A673 (cell line): ENCODE measurements at regions not wholly inside any gene's neighbourhood (a gene's known extent, or its start where the extent isn't known, plus 50 kb on each side); places are given as distances from the start of the nearest gene placed in this dataset.

Source experiments
- EZH2 ChIP-seq: fragments of 200-600 bp; sonication (generic); IDR thresholded peaks from 2 replicates; pipeline ENCODE4 v1.6.1; 2017; ENCODE audit warnings: borderline replicate concordance, low read depth, mild to moderate bottlenecking, mixed read lengths, antibody characterized with exemption, low read length; ENCODE audit not compliant: poor library complexity, severe bottlenecking
- TF ChIP-seq, protein P1 (sequence below): fragments of 300-800, 200-600 bp; sonication (generic); conservative IDR thresholded peaks from 2 replicates; pipeline ENCODE4 v1.5.1; 2017; ENCODE audit warnings: low read depth, mild to moderate bottlenecking, antibody characterized with exemption, low read length, moderate library complexity, mixed read lengths

DNA sequence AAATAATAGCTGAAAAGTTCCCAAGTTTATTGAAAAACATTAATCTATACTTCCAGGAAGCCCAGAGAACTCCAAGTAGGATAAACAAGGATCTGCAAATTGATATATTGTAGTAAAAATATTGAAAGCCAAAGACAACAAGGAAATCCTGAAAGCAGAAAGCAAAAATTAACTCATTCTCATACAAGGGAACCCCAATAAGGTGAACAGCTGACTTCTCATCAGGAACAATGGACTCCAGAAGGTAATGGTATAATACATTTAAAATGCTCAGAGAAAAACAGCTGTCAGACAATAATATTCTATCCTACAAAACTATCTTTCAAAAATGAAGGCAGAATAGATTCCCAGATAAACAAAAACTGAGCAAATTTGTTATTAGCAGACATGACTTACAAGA is 138.1 kb upstream of the BMP4 start:
- TF ChIP-seq, protein P1, sequence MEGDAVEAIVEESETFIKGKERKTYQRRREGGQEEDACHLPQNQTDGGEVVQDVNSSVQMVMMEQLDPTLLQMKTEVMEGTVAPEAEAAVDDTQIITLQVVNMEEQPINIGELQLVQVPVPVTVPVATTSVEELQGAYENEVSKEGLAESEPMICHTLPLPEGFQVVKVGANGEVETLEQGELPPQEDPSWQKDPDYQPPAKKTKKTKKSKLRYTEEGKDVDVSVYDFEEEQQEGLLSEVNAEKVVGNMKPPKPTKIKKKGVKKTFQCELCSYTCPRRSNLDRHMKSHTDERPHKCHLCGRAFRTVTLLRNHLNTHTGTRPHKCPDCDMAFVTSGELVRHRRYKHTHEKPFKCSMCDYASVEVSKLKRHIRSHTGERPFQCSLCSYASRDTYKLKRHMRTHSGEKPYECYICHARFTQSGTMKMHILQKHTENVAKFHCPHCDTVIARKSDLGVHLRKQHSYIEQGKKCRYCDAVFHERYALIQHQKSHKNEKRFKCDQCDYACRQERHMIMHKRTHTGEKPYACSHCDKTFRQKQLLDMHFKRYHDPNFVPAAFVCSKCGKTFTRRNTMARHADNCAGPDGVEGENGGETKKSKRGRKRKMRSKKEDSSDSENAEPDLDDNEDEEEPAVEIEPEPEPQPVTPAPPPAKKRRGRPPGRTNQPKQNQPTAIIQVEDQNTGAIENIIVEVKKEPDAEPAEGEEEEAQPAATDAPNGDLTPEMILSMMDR: no peak
- TF ChIP-seq EZH2: no peak
